ENCODE measurements at regions not wholly inside any gene's neighbourhood (a gene's known extent, or its start where the extent isn't known, plus 50 kb on each side); places are given as distances from the start of the nearest gene placed in this dataset.

GRCh38 chr11:16611926-16612565 is 126.4 kb upstream of the C11orf58 start:
- H3K27me3 ChIP-seq (replicated peaks in 1 of 7), result peaks cover 4 to 100% (median 82%) of the 10 kb centered on the region in 7 donors

GRCh38 chr11:16611401-16611921 is 127.0 kb upstream of the C11orf58 start:
- TF ChIP-seq POLR2AphosphoS5 (IDR thresholded peaks at IDR 0.05) (no peak), POLR2A (IDR thresholded peaks at IDR 0.05) (no peak), CTCF (IDR thresholded peaks at IDR 0.05 in 8 of 11, conservative IDR thresholded peaks at IDR 0.05 in 3 of 11) (no peak)
- Histone ChIP-seq H3K27me3 (replicated peaks in 1 of 7) (peaks cover 4 to 100% (median 88%) of the 10 kb centered on the region in 7 donors), H3K27ac (no peak overlapping the region), H3K4me1 (peaks cover 0 to 49% (median 31%) of the 10 kb centered on the region in 6 donors), H3K36me3 (no peaks in the 10 kb centered on the region), H3K4me3 (no peak overlapping the region), H3K9me3 (peaks cover 0 to 4% (median 0%) of the 10 kb centered on the region in 8 donors)
- no peak for DNase-seq
- intact Hi-C loops (cut with DNase I; ENCODE audit: low total_unique reads), result no loop called here
- 7 to 22% (median 13%) methylated on average over 14 of the region's 14 CpGs for WGBS, 5 donors

More at GRCh38 chr11:16611926-16612565, 126.4 kb upstream of the C11orf58 start:
- H3K36me3 ChIP-seq, result no peaks in the 10 kb centered on the region
- peaks cover 0 to 4% (median 0%) of the 10 kb centered on the region in 8 donors for H3K9me3 ChIP-seq
- H3K4me1 ChIP-seq, result peaks cover 0 to 43% (median 25%) of the 10 kb centered on the region in 6 donors
- H3K4me3 ChIP-seq, result no peak overlapping the region
- H3K27ac ChIP-seq, result no peak overlapping the region
- no peak for TF ChIP-seq POLR2A (IDR thresholded peaks at IDR 0.05)
- 15 to 22% (median 15%) methylated on average over 11 of the region's 11 CpGs for WGBS, 5 donors
- intact Hi-C loops (cut with DNase I; ENCODE audit: low total_unique reads), result no loop called here
- no peak for DNase-seq

- no peak overlapping the region for H3K4me3 ChIP-seq
- peaks cover under 1 to 55% (median 37%) of the 10 kb centered on the region in 6 donors for H3K4me1 ChIP-seq
- DNase-seq, result no peak
Measured at GRCh38 chr11:16610738-16611388, 127.6 kb upstream of the C11orf58 start.

GRCh38 chr11:16610213-16610737 is 128.2 kb upstream of the C11orf58 start:
- TF ChIP-seq POLR2AphosphoS5 (IDR thresholded peaks at IDR 0.05) (no peak), POLR2A (IDR thresholded peaks at IDR 0.05) (no peak), CTCF (IDR thresholded peaks at IDR 0.05 in 8 of 11, conservative IDR thresholded peaks at IDR 0.05 in 3 of 11) (no peak)
- Histone ChIP-seq H3K36me3 (no peaks in the 10 kb centered on the region), H3K9me3 (peaks cover 0 to 4% (median 0%) of the 10 kb centered on the region in 8 donors), H3K27me3 (replicated peaks in 1 of 7) (peaks cover 4 to 100% (median 99%) of the 10 kb centered on the region in 7 donors), H3K4me1 (peaks cover 3 to 61% (median 43%) of the 10 kb centered on the region in 6 donors), H3K27ac (no peak overlapping the region), H3K4me3 (no peak overlapping the region)
- intact Hi-C loops (cut with DNase I; ENCODE audit: low total_unique reads), result no loop called here
- WGBS, 5 donors, result 32 to 45% (median 39%) methylated on average over 23 of the region's 23 CpGs
- no peak for DNase-seq

More at GRCh38 chr11:16610738-16611388, 127.6 kb upstream of the C11orf58 start:
- no peak for TF ChIP-seq POLR2A (IDR thresholded peaks at IDR 0.05)
- TF ChIP-seq POLR2AphosphoS5 (IDR thresholded peaks at IDR 0.05), result no peak
- TF ChIP-seq CTCF (IDR thresholded peaks at IDR 0.05 in 8 of 11, conservative IDR thresholded peaks at IDR 0.05 in 3 of 11), result no peak
- no peak overlapping the region for H3K27ac ChIP-seq
- intact Hi-C loops (cut with DNase I; ENCODE audit: low total_unique reads), result no loop called here
- no peaks in the 10 kb centered on the region for H3K36me3 ChIP-seq
- H3K9me3 ChIP-seq, result peaks cover 0 to 4% (median 0%) of the 10 kb centered on the region in 8 donors
- 19 to 39% (median 23%) methylated on average over 26 to 39 of the region's 39 CpGs for WGBS, 5 donors
- H3K27me3 ChIP-seq (replicated peaks in 1 of 7), result peaks cover 4 to 100% (median 94%) of the 10 kb centered on the region in 7 donors

All from spleen (tissue), 11 donors.